Liver (tissue), 8 donors: ENCODE measurements at regions not wholly inside any gene's neighbourhood (a gene's known extent, or its start where the extent isn't known, plus 50 kb on each side); places are given as distances from the start of the nearest gene placed in this dataset.

Experiments
- DNase-seq: peaks from one replicate; pipeline ENCODE4 v3.0.0-alpha.2; 2017; ENCODE audit warnings: low spot score
- H3K27ac ChIP-seq, 2 donors: one replicate each; pipeline ENCODE4 v1.7.0; 2013; ENCODE audit warnings: inconsistent platforms in 2 of 2, low read length in 2 of 2, control low read depth in 1 of 2, low read depth in 1 of 2, mild to moderate bottlenecking in 1 of 2
- H3K27me3 ChIP-seq, 4 donors: one replicate each; pipeline versions ENCODE4 v1.6.1 to v1.7.0; 2013; ENCODE audit warnings: low read length in 3 of 4, inconsistent platforms in 1 of 4, mild to moderate bottlenecking in 1 of 4, moderate library complexity in 1 of 4; ENCODE audit not compliant: control insufficient read depth in 4 of 4, insufficient read depth in 4 of 4
- H3K36me3 ChIP-seq, 4 donors: one replicate each; pipeline versions ENCODE4 v1.6.1 to v1.7.0; 2013; ENCODE audit warnings: low read length in 3 of 4, mild to moderate bottlenecking in 3 of 4, low read depth in 1 of 4, moderate library complexity in 1 of 4; ENCODE audit not compliant: control insufficient read depth in 4 of 4, insufficient read depth in 3 of 4
- H3K4me1 ChIP-seq, 4 donors: one replicate each; pipeline versions ENCODE4 v1.6.1 to v1.7.0; 2013; ENCODE audit warnings: low read length in 3 of 4, mild to moderate bottlenecking in 3 of 4, moderate library complexity in 1 of 4; ENCODE audit not compliant: control insufficient read depth in 4 of 4, insufficient read depth in 4 of 4
- H3K4me3 ChIP-seq, 3 donors: one replicate each; pipeline versions ENCODE4 v1.6.1 to v1.7.0; 2013; ENCODE audit warnings: low read length in 3 of 3, control low read depth in 1 of 3, low read depth in 1 of 3, mild to moderate bottlenecking in 1 of 3
- H3K9ac ChIP-seq, 2 donors: one replicate each; pipeline ENCODE4 v1.7.0; 2013; ENCODE audit warnings: low read length in 2 of 2, mild to moderate bottlenecking in 2 of 2, moderate library complexity in 2 of 2, control low read depth in 1 of 2, low read depth in 1 of 2
- H3K9me3 ChIP-seq, 4 donors: one replicate each; pipeline versions ENCODE4 v1.6.1 to v1.7.0; 2013; ENCODE audit warnings: low read length in 3 of 4; ENCODE audit not compliant: control insufficient read depth in 4 of 4
- EGR1 ChIP-seq, 2 donors: IDR thresholded peaks; 2 replicates each; pipeline ENCODE4 v1.6.1; 2016 to 2018; ENCODE audit warnings: antibody characterized with exemption in 2 of 2, low read depth in 2 of 2
- FOXA1 ChIP-seq: IDR thresholded peaks from 2 replicates; pipeline ENCODE4 v1.6.1; 2016; ENCODE audit warnings: antibody characterized with exemption
- FOXA2 ChIP-seq: IDR thresholded peaks from 2 replicates; pipeline ENCODE4 v1.6.1; 2016; ENCODE audit warnings: antibody characterized with exemption
- GABPA ChIP-seq, 2 donors: IDR thresholded peaks in 1 of 2; conservative IDR thresholded peaks in 1 of 2; 2 replicates each; pipeline ENCODE4 v1.6.1; 2016; ENCODE audit warnings: antibody characterized with exemption in 2 of 2, mild to moderate bottlenecking in 1 of 2, moderate library complexity in 1 of 2
- HNF4A ChIP-seq, 2 donors: conservative IDR thresholded peaks; 2 replicates each; pipeline ENCODE4 v1.6.1; 2016; ENCODE audit warnings: antibody characterized with exemption in 2 of 2, mild to moderate bottlenecking in 2 of 2
- HNF4G ChIP-seq: IDR thresholded peaks from 2 replicates; pipeline ENCODE4 v1.6.1; 2016; ENCODE audit warnings: antibody characterized with exemption
- JUND ChIP-seq, 2 donors: IDR thresholded peaks; 2 replicates each; pipeline ENCODE4 v1.6.1; 2016; ENCODE audit warnings: antibody characterized with exemption in 2 of 2
- NR2F2 ChIP-seq: IDR thresholded peaks from 2 replicates; pipeline ENCODE4 v1.6.1; 2016; ENCODE audit warnings: antibody characterized with exemption
- RAD21 ChIP-seq, 2 donors: IDR thresholded peaks; 2 replicates each; pipeline ENCODE4 v1.6.1; 2016; ENCODE audit warnings: antibody characterized with exemption in 2 of 2, mild to moderate bottlenecking in 2 of 2
- RXRA ChIP-seq, 2 donors: IDR thresholded peaks; 2 replicates each; pipeline ENCODE4 v1.6.1; 2017 to 2018; ENCODE audit warnings: antibody characterized with exemption in 2 of 2, mild to moderate bottlenecking in 1 of 2
- SP1 ChIP-seq: IDR thresholded peaks from 2 replicates; pipeline ENCODE4 v1.6.1; 2018; ENCODE audit warnings: antibody characterized with exemption, mild to moderate bottlenecking
- TAF1 ChIP-seq: conservative IDR thresholded peaks from 2 replicates; pipeline ENCODE4 v1.6.1; 2016; ENCODE audit warnings: antibody characterized with exemption, mild to moderate bottlenecking
- YY1 ChIP-seq: IDR thresholded peaks from 2 replicates; pipeline ENCODE4 v1.6.1; 2016; ENCODE audit warnings: antibody characterized with exemption, mild to moderate bottlenecking
- WGBS: extraction: QIAGEN DNeasy Blood & Tissue Kit; methylation state at CpG from one replicate; pipeline ENCODE4 v1.1.7; 2013; 5-methylcytosine and 5-hydroxymethylcytosine counted together
- TF ChIP-seq, protein P1 (sequence below): fragments of 150-350 bp; IDR thresholded peaks from 2 replicates; pipeline ENCODE4 v1.5.1; 2017; ENCODE audit warnings: improper control_type of control experiment, low read depth, low read length; ENCODE audit not compliant: missing input control
- TF ChIP-seq, protein P2 (sequence below): IDR thresholded peaks from 2 replicates; pipeline ENCODE4 v1.6.1; 2016; ENCODE audit warnings: antibody characterized with exemption
- TF ChIP-seq, protein P3 (sequence below): IDR thresholded peaks from 2 replicates; pipeline ENCODE4 v1.6.1; 2016; ENCODE audit warnings: antibody characterized with exemption
- donor health status: healthy.
- donor health status: healthy.
- donor health status: healthy.
- donor health status: healthy.
- donor health status: healthy.

DNA sequence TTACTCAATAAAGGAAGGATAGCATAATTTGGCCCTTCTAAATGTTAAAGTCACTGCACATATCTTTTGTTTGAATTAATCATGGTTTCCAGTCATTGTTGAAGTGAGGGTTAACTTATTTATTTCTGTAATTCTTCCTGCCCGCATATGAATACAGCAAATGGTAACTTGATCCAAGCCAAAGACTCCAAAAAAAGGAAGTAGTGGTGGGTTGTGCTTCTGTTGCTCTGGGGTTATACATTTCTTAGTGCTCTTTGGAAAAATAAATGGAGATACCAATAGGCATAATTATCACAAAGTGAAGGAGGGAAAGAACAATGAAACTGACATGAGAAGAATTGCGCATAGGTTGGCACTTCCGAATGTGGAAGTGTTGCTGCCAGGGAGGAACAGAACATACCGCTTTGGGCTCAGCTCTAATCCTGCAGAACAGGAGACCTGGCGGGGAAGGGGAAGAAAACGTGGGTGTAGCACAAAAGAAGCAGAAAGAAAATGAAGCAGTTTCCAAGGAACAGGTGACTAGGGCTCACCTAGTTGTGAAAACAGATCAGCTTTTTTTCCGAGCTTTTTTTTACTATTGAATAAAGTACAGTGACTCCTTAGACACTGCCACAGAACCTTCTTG lies 69.7 kb upstream of the TAF11L2 start:
- 68% methylated on average over 7 of the region's 7 CpGs for WGBS

DNA sequence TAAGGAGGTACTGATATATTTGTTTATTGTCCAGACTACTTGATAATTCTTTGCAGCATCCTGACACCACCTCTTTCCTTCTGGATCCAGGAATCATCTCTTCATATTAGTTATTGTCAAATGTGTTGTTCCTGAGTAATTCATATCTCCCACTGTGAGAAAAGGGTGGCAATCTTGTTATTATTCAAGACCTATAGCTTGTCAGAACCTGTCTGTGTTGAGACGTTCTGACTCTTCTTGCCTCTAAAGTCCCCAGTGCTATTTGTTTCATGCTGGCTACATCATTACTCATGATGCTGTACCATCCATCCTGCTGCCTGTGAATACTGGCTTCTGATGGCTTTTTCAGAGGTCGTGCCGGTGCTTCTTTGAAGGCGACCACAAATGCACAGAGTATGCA lies 68.7 kb upstream of the TAF11L2 start:
- no peak for TF ChIP-seq FOXA1
- TF ChIP-seq GABPA (IDR thresholded peaks at IDR 0.05 in 1 of 2, conservative IDR thresholded peaks at IDR 0.05 in 1 of 2): no peak
- TF ChIP-seq, protein P1, sequence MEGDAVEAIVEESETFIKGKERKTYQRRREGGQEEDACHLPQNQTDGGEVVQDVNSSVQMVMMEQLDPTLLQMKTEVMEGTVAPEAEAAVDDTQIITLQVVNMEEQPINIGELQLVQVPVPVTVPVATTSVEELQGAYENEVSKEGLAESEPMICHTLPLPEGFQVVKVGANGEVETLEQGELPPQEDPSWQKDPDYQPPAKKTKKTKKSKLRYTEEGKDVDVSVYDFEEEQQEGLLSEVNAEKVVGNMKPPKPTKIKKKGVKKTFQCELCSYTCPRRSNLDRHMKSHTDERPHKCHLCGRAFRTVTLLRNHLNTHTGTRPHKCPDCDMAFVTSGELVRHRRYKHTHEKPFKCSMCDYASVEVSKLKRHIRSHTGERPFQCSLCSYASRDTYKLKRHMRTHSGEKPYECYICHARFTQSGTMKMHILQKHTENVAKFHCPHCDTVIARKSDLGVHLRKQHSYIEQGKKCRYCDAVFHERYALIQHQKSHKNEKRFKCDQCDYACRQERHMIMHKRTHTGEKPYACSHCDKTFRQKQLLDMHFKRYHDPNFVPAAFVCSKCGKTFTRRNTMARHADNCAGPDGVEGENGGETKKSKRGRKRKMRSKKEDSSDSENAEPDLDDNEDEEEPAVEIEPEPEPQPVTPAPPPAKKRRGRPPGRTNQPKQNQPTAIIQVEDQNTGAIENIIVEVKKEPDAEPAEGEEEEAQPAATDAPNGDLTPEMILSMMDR: no peak
- no peak for TF ChIP-seq TAF1
- no peak for TF ChIP-seq RAD21 (IDR thresholded peaks at IDR 0.05)
- TF ChIP-seq YY1: no peak
- no peak for TF ChIP-seq HNF4G
- no peak for TF ChIP-seq JUND (IDR thresholded peaks at IDR 0.05)
- no peaks in the 10 kb centered on the region for H3K36me3 ChIP-seq
- no peaks in the 10 kb centered on the region for H3K9me3 ChIP-seq
- H3K27me3 ChIP-seq: peaks cover 0 to 2% (median 0%) of the 10 kb centered on the region in 4 donors
- 69% methylated on average over 4 of the region's 4 CpGs for WGBS
- H3K4me1 ChIP-seq: no peaks in the 10 kb centered on the region
- DNase-seq: no peak
- no peak overlapping the region for H3K4me3 ChIP-seq
- no peak overlapping the region for H3K9ac ChIP-seq
- no peak overlapping the region for H3K27ac ChIP-seq

More for the DNA sequence above, 69.7 kb upstream of the TAF11L2 start:
- Histone ChIP-seq H3K9ac (no peak overlapping the region), H3K4me3 (no peak overlapping the region), H3K9me3 (no peaks in the 10 kb centered on the region), H3K4me1 (no peaks in the 10 kb centered on the region), H3K36me3 (no peaks in the 10 kb centered on the region), H3K27me3 (peaks cover 0 to 2% (median 0%) of the 10 kb centered on the region in 4 donors), H3K27ac (no peak overlapping the region)
- no peak for TF ChIP-seq HNF4A (conservative IDR thresholded peaks at IDR 0.05)
- TF ChIP-seq EGR1 (IDR thresholded peaks at IDR 0.05; ENCODE audit: low read depth in 2 of 2): no peak
- no peak for TF ChIP-seq NR2F2
- TF ChIP-seq, protein P1: no peak
- TF ChIP-seq FOXA1: no peak
- TF ChIP-seq HNF4G: no peak
- no peak for TF ChIP-seq TAF1
- TF ChIP-seq YY1: no peak
- no peak for TF ChIP-seq RXRA (IDR thresholded peaks at IDR 0.05)
- no peak for TF ChIP-seq RAD21 (IDR thresholded peaks at IDR 0.05)
- no peak for DNase-seq

DNA sequence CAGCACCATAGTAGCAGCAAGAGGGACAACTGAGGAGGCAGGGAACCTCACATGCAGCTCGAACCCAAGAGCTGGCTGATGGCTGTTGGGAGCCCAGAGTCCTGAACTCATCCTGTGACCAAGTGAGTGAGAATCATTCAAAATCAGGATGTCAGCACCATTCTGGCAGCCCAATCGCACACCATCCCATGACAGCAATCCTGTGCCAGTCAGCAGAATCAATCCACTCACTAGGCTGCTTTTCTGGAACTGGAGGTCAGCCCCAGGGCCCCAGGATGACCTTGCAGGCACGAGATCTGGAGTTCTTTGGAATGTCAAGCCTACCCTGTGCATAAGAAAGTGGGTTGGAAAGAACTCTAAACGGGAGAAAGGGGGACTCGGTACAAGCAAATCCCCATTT lies 67.8 kb upstream of the TAF11L2 start:
- no peak for DNase-seq
- TF ChIP-seq, protein P2, sequence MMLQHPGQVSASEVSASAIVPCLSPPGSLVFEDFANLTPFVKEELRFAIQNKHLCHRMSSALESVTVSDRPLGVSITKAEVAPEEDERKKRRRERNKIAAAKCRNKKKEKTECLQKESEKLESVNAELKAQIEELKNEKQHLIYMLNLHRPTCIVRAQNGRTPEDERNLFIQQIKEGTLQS: no peak
- TF ChIP-seq, protein P1: no peak
- no peak for TF ChIP-seq SP1
- TF ChIP-seq RAD21 (IDR thresholded peaks at IDR 0.05): no peak
- no peak for TF ChIP-seq TAF1
- TF ChIP-seq, protein P3, sequence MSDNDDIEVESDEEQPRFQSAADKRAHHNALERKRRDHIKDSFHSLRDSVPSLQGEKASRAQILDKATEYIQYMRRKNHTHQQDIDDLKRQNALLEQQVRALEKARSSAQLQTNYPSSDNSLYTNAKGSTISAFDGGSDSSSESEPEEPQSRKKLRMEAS: no peak
- TF ChIP-seq EGR1 (IDR thresholded peaks at IDR 0.05; ENCODE audit: low read depth in 2 of 2): no peak
- no peak for TF ChIP-seq FOXA2
- no peak for TF ChIP-seq NR2F2
- no peak for TF ChIP-seq YY1
- TF ChIP-seq HNF4G: no peak
- TF ChIP-seq GABPA (IDR thresholded peaks at IDR 0.05 in 1 of 2, conservative IDR thresholded peaks at IDR 0.05 in 1 of 2): no peak
- TF ChIP-seq JUND (IDR thresholded peaks at IDR 0.05): no peak
- 63% methylated on average over 5 of the region's 5 CpGs for WGBS
- H3K36me3 ChIP-seq: no peaks in the 10 kb centered on the region
- no peak overlapping the region for H3K4me3 ChIP-seq
- no peak overlapping the region for H3K27ac ChIP-seq
- H3K4me1 ChIP-seq: no peaks in the 10 kb centered on the region
- H3K27me3 ChIP-seq: peaks cover 0 to 2% (median 0%) of the 10 kb centered on the region in 4 donors
- no peaks in the 10 kb centered on the region for H3K9me3 ChIP-seq
- H3K9ac ChIP-seq: no peak overlapping the region
